WTC11 (cell line): ENCODE measurements at regions not wholly inside any gene's neighbourhood (a gene's known extent, or its start where the extent isn't known, plus 50 kb on each side); places are given as distances from the start of the nearest gene placed in this dataset.

Experiments
- ATAC-seq: fragments of 200-7000 bp; cut with Tn5 transposase; 2 replicates; pipeline ENCODE4 v1.10.0; 2021; ENCODE audit warnings: mild to moderate bottlenecking, moderate library complexity
- CTCF ChIA-PET: fragments of 300-600 bp; sonication (Branson Sonifier 250); formaldehyde crosslinking; loops from one replicate; lab custom pipeline; 2021; ENCODE audit warnings: antibody characterized with exemption; lab: Charles Lee
- POLR2A ChIA-PET: fragments of 350-600 bp; sonication (Branson Sonifier 250); formaldehyde crosslinking; loops from one replicate; lab custom pipeline; 2021; ENCODE audit warnings: antibody characterized with exemption; lab: Charles Lee
- DNase-seq: peaks from one replicate; pipeline ENCODE4 v3.0.0; 2021; ENCODE audit warnings: low spot score
- H3K27ac Mint-ChIP-seq: 2 replicates; pipeline ENCODE4 v1.8.0; 2021; ENCODE audit warnings: mixed read lengths
- H3K27me3 Mint-ChIP-seq: 2 replicates; pipeline ENCODE4 v1.8.0; 2021; ENCODE audit warnings: low read depth, mild to moderate bottlenecking, moderate library complexity, mixed read lengths
- H3K36me3 Mint-ChIP-seq: 2 replicates; pipeline ENCODE4 v1.8.0; 2021; ENCODE audit warnings: mixed read lengths
- H3K4me1 Mint-ChIP-seq: 2 replicates; pipeline ENCODE4 v1.8.0; 2022; ENCODE audit warnings: mixed read lengths
- H3K4me3 Mint-ChIP-seq: 2 replicates; pipeline ENCODE4 v1.8.0; 2021; ENCODE audit warnings: mild to moderate bottlenecking, moderate library complexity, mixed read lengths
- H3K9me3 Mint-ChIP-seq: 2 replicates; pipeline ENCODE4 v1.8.0; 2021; ENCODE audit warnings: mixed read lengths
- ATF1 ChIP-seq: sonication (generic); formaldehyde crosslinking; IDR thresholded peaks from 2 replicates; pipeline ENCODE4 v1.8.1; 2023; ENCODE audit warnings: mild to moderate bottlenecking, moderate library complexity, missing genetic modification reagents
- CREM ChIP-seq: sonication (generic); formaldehyde crosslinking; IDR thresholded peaks from 2 replicates; pipeline ENCODE4 v1.8.1; 2022; ENCODE audit warnings: mild to moderate bottlenecking, missing genetic modification reagents, moderate library complexity
- ETV6 ChIP-seq: sonication (generic); formaldehyde crosslinking; IDR thresholded peaks from 2 replicates; pipeline ENCODE4 v1.8.1; 2022; ENCODE audit warnings: mild to moderate bottlenecking, missing genetic modification reagents
- FOXJ3 ChIP-seq: sonication (generic); formaldehyde crosslinking; IDR thresholded peaks from 2 replicates; pipeline ENCODE4 v1.9.0; 2021; ENCODE audit warnings: missing genetic modification reagents, mild to moderate bottlenecking, borderline replicate concordance
- FOXP1 ChIP-seq: sonication (generic); formaldehyde crosslinking; IDR thresholded peaks from 2 replicates; pipeline ENCODE4 v1.8.0; 2022; ENCODE audit warnings: missing genetic modification reagents, mild to moderate bottlenecking, moderate library complexity, borderline replicate concordance
- MYBL2 ChIP-seq: sonication (generic); formaldehyde crosslinking; IDR thresholded peaks from 2 replicates; pipeline ENCODE4 v1.8.1; 2023; ENCODE audit warnings: mild to moderate bottlenecking, moderate library complexity, missing genetic modification reagents
- NR3C1 ChIP-seq: sonication (generic); formaldehyde crosslinking; conservative IDR thresholded peaks from 2 replicates; pipeline ENCODE4 v1.8.1; 2023; ENCODE audit warnings: low read depth, mild to moderate bottlenecking, missing genetic modification reagents
- SP1 ChIP-seq: sonication (generic); formaldehyde crosslinking; conservative IDR thresholded peaks from 2 replicates; pipeline ENCODE4 v1.8.1; 2022; ENCODE audit warnings: missing genetic modification reagents
- ZNF121 ChIP-seq: sonication (generic); formaldehyde crosslinking; IDR thresholded peaks from 2 replicates; pipeline ENCODE4 v1.8.0; 2023; ENCODE audit warnings: missing genetic modification reagents
- ZNF317 ChIP-seq: sonication (generic); formaldehyde crosslinking; IDR thresholded peaks from 2 replicates; pipeline ENCODE4 v1.8.1; 2023; ENCODE audit warnings: low read depth, mild to moderate bottlenecking, moderate library complexity, missing genetic modification reagents, borderline replicate concordance
- ZNF396 ChIP-seq: fragments of 250-450 bp; sonication (Bioruptor Pico); IDR thresholded peaks from 2 replicates; pipeline ENCODE4 v1.8.0; 2021; ENCODE audit warnings: mild to moderate bottlenecking, moderate library complexity, borderline replicate concordance
- ZNF416 ChIP-seq: fragments of 250-450 bp; sonication (Bioruptor Pico); IDR thresholded peaks from 2 replicates; pipeline ENCODE4 v1.9.0; 2021; ENCODE audit warnings: mild to moderate bottlenecking, inconsistent platforms
- TF ChIP-seq, protein P1 (sequence below): fragments of 250-450 bp; sonication (Bioruptor Pico); IDR thresholded peaks from 2 replicates; pipeline ENCODE4 v1.9.0; 2021; ENCODE audit warnings: mild to moderate bottlenecking
- TF ChIP-seq, protein P2 (sequence below): sonication (generic); formaldehyde crosslinking; IDR thresholded peaks from 2 replicates; pipeline ENCODE4 v1.8.1; 2022; ENCODE audit warnings: low read depth, mild to moderate bottlenecking, moderate library complexity, missing genetic modification reagents, borderline replicate concordance
- TF ChIP-seq, protein P3 (sequence below): sonication (generic); formaldehyde crosslinking; IDR thresholded peaks from 2 replicates; pipeline ENCODE4 v1.8.0; 2022; ENCODE audit warnings: mild to moderate bottlenecking, missing genetic modification reagents
- TF ChIP-seq, protein P4 (sequence below): sonication (generic); formaldehyde crosslinking; IDR thresholded peaks from 2 replicates; pipeline ENCODE4 v1.8.1; 2022; ENCODE audit warnings: low read depth, missing genetic modification reagents, borderline replicate concordance
- TF ChIP-seq, protein P5 (sequence below): fragments of 250-450 bp; sonication (Bioruptor Pico); conservative IDR thresholded peaks from 2 replicates; pipeline ENCODE4 v1.9.0; 2021; ENCODE audit warnings: mild to moderate bottlenecking
- TF ChIP-seq, protein P6 (sequence below): fragments of 250-450 bp; sonication (Bioruptor Pico); IDR thresholded peaks from 2 replicates; pipeline ENCODE4 v2.1.2; 2022; ENCODE audit warnings: mild to moderate bottlenecking, moderate library complexity
- TF ChIP-seq, protein P7 (sequence below): sonication (generic); formaldehyde crosslinking; IDR thresholded peaks from 2 replicates; pipeline ENCODE4 v1.8.1; 2023; ENCODE audit warnings: mild to moderate bottlenecking, missing genetic modification reagents
- TF ChIP-seq, protein P8 (sequence below): sonication (generic); formaldehyde crosslinking; IDR thresholded peaks from 2 replicates; pipeline ENCODE4 v1.8.0; 2022; ENCODE audit warnings: mild to moderate bottlenecking, missing genetic modification reagents

DNA sequence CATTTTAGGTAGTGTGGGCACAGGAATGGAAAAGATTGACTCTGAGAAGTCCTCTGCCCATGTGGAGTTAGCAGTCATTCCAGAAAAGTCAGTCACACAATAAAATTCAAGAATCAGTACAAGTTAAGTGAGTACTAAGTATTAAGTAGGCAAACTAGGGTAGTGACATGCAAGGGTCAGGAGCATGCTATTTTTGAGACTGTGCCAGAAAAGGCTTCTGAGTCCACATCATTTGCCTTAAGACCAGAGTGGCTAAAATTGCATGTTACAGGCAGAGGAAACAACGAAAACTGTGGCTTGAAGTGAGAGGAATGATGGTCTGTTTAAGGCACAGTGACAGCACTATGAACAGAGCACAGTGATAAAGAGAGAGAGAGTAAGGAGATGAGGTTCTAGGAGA, 108.9 kb downstream of the SLC6A15 start:
- H3K36me3 Mint-ChIP-seq, result no peaks in the 10 kb centered on the region
- TF ChIP-seq, protein P1, sequence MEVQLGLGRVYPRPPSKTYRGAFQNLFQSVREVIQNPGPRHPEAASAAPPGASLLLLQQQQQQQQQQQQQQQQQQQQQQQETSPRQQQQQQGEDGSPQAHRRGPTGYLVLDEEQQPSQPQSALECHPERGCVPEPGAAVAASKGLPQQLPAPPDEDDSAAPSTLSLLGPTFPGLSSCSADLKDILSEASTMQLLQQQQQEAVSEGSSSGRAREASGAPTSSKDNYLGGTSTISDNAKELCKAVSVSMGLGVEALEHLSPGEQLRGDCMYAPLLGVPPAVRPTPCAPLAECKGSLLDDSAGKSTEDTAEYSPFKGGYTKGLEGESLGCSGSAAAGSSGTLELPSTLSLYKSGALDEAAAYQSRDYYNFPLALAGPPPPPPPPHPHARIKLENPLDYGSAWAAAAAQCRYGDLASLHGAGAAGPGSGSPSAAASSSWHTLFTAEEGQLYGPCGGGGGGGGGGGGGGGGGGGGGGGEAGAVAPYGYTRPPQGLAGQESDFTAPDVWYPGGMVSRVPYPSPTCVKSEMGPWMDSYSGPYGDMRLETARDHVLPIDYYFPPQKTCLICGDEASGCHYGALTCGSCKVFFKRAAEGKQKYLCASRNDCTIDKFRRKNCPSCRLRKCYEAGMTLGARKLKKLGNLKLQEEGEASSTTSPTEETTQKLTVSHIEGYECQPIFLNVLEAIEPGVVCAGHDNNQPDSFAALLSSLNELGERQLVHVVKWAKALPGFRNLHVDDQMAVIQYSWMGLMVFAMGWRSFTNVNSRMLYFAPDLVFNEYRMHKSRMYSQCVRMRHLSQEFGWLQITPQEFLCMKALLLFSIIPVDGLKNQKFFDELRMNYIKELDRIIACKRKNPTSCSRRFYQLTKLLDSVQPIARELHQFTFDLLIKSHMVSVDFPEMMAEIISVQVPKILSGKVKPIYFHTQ, result no peak
- TF ChIP-seq ZNF317 (CRISPR knock-in tag) (no peak), SP1 (no peak), NR3C1 (CRISPR knock-in tag) (no peak), CREM (CRISPR knock-in tag) (no peak), ZNF396 (no peak), ATF1 (CRISPR knock-in tag) (no peak), ZNF416 (no peak), FOXP1 (CRISPR knock-in tag) (no peak), ZNF121 (CRISPR knock-in tag) (no peak), MYBL2 (CRISPR knock-in tag) (no peak), FOXJ3 (CRISPR knock-in tag) (no peak), ETV6 (no peak)
- TF ChIP-seq, protein P2, sequence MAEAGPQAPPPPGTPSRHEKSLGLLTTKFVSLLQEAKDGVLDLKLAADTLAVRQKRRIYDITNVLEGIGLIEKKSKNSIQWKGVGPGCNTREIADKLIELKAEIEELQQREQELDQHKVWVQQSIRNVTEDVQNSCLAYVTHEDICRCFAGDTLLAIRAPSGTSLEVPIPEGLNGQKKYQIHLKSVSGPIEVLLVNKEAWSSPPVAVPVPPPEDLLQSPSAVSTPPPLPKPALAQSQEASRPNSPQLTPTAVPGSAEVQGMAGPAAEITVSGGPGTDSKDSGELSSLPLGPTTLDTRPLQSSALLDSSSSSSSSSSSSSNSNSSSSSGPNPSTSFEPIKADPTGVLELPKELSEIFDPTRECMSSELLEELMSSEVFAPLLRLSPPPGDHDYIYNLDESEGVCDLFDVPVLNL (CRISPR knock-in tag), result no peak
- TF ChIP-seq, protein P3, sequence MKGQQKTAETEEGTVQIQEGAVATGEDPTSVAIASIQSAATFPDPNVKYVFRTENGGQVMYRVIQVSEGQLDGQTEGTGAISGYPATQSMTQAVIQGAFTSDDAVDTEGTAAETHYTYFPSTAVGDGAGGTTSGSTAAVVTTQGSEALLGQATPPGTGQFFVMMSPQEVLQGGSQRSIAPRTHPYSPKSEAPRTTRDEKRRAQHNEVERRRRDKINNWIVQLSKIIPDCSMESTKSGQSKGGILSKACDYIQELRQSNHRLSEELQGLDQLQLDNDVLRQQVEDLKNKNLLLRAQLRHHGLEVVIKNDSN, result no peak
- TF ChIP-seq, protein P4, sequence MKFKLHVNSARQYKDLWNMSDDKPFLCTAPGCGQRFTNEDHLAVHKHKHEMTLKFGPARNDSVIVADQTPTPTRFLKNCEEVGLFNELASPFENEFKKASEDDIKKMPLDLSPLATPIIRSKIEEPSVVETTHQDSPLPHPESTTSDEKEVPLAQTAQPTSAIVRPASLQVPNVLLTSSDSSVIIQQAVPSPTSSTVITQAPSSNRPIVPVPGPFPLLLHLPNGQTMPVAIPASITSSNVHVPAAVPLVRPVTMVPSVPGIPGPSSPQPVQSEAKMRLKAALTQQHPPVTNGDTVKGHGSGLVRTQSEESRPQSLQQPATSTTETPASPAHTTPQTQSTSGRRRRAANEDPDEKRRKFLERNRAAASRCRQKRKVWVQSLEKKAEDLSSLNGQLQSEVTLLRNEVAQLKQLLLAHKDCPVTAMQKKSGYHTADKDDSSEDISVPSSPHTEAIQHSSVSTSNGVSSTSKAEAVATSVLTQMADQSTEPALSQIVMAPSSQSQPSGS, result no peak
- TF ChIP-seq, protein P5, sequence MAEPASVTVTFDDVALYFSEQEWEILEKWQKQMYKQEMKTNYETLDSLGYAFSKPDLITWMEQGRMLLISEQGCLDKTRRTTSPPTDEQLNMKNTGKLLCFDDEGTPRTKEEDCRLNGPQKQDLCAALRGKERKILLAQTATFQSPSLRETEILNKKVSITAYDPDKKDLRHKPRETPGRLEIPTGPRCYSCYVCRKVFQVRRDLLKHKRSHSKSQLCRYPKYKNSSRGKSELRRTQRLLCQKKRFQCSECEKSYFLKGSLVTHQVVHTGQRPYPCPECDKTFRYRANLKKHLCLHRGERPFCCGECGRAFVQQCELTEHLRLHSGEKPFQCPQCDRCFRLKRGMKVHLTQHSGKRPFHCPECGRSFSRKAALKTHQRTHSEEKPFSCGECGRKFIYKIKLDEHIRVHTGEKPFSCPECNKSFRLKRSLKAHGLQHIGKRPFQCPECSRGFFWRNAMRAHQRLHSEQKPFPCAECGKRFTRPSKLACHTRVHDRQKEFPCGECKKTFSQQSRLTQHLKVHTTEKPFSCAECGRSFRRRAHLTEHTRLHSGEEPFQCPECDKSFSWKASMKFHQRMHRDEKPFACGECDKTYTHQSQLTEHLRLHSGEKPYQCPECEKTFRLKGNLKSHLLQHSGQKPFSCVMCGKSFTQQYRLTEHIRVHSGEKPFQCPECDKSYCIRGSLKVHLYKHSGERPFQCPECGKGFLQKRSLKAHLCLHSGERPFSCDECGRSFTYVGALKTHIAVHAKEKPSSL (CRISPR knock-in tag), result no peak
- TF ChIP-seq, protein P6, sequence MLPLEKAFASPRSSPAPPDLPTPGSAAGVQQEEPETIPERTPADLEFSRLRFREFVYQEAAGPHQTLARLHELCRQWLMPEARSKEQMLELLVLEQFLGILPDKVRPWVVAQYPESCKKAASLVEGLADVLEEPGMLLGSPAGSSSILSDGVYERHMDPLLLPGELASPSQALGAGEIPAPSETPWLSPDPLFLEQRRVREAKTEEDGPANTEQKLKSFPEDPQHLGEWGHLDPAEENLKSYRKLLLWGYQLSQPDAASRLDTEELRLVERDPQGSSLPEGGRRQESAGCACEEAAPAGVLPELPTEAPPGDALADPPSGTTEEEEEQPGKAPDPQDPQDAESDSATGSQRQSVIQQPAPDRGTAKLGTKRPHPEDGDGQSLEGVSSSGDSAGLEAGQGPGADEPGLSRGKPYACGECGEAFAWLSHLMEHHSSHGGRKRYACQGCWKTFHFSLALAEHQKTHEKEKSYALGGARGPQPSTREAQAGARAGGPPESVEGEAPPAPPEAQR, result no peak
- TF ChIP-seq, protein P7, sequence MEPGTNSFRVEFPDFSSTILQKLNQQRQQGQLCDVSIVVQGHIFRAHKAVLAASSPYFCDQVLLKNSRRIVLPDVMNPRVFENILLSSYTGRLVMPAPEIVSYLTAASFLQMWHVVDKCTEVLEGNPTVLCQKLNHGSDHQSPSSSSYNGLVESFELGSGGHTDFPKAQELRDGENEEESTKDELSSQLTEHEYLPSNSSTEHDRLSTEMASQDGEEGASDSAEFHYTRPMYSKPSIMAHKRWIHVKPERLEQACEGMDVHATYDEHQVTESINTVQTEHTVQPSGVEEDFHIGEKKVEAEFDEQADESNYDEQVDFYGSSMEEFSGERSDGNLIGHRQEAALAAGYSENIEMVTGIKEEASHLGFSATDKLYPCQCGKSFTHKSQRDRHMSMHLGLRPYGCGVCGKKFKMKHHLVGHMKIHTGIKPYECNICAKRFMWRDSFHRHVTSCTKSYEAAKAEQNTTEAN (CRISPR knock-in tag), result no peak
- TF ChIP-seq, protein P8, sequence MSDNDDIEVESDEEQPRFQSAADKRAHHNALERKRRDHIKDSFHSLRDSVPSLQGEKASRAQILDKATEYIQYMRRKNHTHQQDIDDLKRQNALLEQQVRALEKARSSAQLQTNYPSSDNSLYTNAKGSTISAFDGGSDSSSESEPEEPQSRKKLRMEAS (CRISPR knock-in tag), result no peak
- TF ChIP-seq, all 79 proteins: peak for 0
- Mint-ChIP-seq H3K9me3 (no peaks in the 10 kb centered on the region), H3K27ac (no peak overlapping the region), H3K4me1 (peaks cover 27% of the 10 kb centered on the region), H3K4me3 (no peak overlapping the region), H3K27me3 (peaks cover 96% of the 10 kb centered on the region)
- CTCF ChIA-PET, result no interaction called here
- DNase-seq (no peak), ATAC-seq (no peak)
- POLR2A ChIA-PET, result no interaction called here
